GM12865 (cell line): ENCODE measurements at regions not wholly inside any gene's neighbourhood (a gene's known extent, or its start where the extent isn't known, plus 50 kb on each side); places are given as distances from the start of the nearest gene placed in this dataset.

Experiments
- DNase-seq: peaks from one replicate; pipeline ENCODE4 v3.0.0; 2010; ENCODE audit warnings: low read depth
- H3K4me3 ChIP-seq: 2 replicates; pipeline ENCODE4 v1.5.1; 2011; ENCODE audit warnings: mild to moderate bottlenecking, low read depth, low read length, control low read depth
- CTCF ChIP-seq: IDR thresholded peaks from 2 replicates; pipeline ENCODE4 v1.5.1; 2011; ENCODE audit warnings: low read length, control low read depth, low read depth, inconsistent platforms; ENCODE audit not compliant: insufficient read depth; ENCODE audit errors: missing control alignments

- H3K4me3 ChIP-seq = no peak overlapping the region
- no peak for DNase-seq
- no peak for TF ChIP-seq CTCF
Measured at GRCh38 chr18:77329651-77330050, 80.0 kb downstream of the GALR1 start.

- no peak for DNase-seq
- TF ChIP-seq CTCF = no peak
- H3K4me3 ChIP-seq = no peak overlapping the region
Measured at GRCh38 chr18:77334876-77335275, 85.2 kb downstream of the GALR1 start.

GRCh38 chr18:77337604-77338003, 88.0 kb downstream of the GALR1 start:
- TF ChIP-seq CTCF = no peak
- H3K4me3 ChIP-seq = no peak overlapping the region
- no peak for DNase-seq

- TF ChIP-seq CTCF = no peak
- DNase-seq = no peak
- no peak overlapping the region for H3K4me3 ChIP-seq
Measured at GRCh38 chr18:77339093-77339492, 89.4 kb downstream of the GALR1 start.

GRCh38 chr18:77339623-77340022, 90.0 kb downstream of the GALR1 start:
- no peak overlapping the region for H3K4me3 ChIP-seq

GRCh38 chr18:77340815-77341214, 91.2 kb downstream of the GALR1 start:
- no peak for TF ChIP-seq CTCF
- no peak for DNase-seq
- no peak overlapping the region for H3K4me3 ChIP-seq

More at GRCh38 chr18:77339623-77340022, 90.0 kb downstream of the GALR1 start:
- no peak for TF ChIP-seq CTCF
- no peak for DNase-seq

- no peak for TF ChIP-seq CTCF
- DNase-seq = no peak
Measured at GRCh38 chr18:77341527-77342325, 92.1 kb downstream of the GALR1 start.

More at GRCh38 chr18:77341527-77342325, 92.1 kb downstream of the GALR1 start:
- H3K4me3 ChIP-seq = no peak overlapping the region
